Glomerular visceral epithelial cell (primary cell): ENCODE measurements at regions not wholly inside any gene's neighbourhood (a gene's known extent, or its start where the extent isn't known, plus 50 kb on each side); places are given as distances from the start of the nearest gene placed in this dataset.

Source experiments
- DNase-seq: peaks from one replicate; pipeline ENCODE4 v3.0.0-alpha.2; 2016; ENCODE audit errors: extremely low spot score

DNA sequence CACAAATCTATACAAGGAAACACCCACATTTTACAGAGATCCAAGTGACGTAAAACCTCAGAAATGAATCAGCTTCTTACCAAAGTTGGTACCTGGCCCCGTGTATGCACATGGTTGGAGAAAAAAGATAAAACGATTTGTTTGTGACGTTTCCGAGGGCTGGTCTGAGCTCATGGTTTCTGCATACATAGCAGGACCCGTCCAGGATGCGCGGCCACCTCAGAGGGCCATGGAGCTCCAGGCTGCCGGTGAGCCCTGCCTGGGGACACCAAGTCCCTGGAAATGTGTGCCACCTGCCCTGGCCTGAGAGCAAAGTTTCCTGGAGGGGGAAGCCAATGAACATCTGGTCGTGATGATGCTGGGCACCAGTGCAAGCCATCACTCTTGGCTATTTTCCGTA lies 402.6 kb upstream of the MKI67 start:
- DNase-seq = no peak

DNA sequence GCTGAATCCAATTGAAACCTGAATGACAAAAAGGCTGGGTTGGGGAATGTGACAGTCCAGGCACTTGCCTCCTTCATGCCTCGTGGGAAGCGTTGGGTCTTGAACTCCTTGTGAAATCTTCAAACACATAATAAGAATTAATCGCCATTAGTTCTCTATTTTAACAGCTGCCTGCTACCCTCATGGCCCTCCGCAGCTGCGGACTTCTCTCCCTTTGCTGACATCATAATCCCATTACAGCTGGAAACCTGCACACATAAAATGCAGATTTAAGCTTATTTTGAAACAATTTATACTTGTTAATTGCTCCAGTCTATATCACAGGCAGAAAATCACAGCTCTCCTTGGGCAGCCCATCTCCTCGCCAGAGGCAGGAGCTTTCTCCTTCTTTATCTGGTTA lies 403.0 kb upstream of the MKI67 start:
- no peak for DNase-seq

DNA sequence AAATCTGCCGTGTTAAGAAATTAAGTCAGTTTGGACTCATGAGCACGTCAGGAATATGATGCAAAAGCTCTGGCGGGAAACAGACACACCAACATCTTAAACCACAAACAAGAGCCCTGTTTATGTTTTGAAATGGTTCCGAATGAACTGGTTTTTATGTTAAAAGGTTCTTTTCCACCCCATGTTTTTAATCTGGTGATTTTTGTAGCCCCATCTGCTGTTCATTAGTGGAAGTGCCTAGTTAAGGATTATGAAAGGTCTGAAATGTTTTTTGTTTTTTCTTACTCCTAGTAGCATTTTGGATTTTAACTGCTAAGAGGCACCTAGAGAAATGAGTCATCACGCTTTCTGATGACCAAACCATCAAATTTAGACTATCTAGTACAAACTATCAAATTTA lies 404.1 kb upstream of the MKI67 start:
- DNase-seq = no peak

DNA sequence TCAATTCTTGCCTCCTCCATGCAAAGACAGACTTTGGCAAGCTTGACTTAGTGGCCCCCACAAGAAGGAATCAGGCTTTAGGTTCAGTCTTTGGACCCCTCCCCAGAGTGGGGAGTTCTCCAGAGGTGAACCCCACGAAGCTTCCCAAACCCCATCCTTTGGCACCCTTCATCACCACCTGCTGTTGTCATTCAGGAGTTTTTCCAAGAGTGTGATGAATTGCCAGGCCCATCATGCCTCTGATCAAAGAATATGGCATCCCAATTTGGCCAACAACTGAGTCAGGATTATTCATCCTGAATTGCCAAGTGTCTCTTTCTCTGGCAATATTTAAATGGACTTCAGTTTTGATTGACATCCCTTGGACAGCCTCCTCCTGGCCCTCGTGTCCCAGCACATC lies 404.7 kb upstream of the MKI67 start:
- DNase-seq = no peak

DNA sequence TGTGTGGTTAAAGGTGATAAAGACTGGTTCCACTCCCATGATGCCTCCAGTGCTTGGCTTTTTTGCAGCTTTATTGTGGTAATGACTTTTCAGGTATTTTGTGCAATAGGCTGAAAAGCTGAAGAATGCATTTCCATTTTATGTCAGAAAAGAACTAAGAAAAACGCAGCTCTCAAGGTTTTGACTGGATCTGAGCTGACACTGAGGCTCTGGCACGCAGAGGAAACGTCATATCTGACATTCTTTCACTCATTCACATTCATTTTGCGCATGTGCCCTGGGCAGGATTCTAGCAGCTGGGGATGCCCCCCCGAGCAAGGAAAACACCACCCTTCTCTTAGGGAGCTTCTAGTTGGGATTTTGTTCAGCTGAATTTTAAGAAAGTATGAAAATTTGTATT lies 408.5 kb upstream of the MKI67 start:
- DNase-seq = no peak

DNA sequence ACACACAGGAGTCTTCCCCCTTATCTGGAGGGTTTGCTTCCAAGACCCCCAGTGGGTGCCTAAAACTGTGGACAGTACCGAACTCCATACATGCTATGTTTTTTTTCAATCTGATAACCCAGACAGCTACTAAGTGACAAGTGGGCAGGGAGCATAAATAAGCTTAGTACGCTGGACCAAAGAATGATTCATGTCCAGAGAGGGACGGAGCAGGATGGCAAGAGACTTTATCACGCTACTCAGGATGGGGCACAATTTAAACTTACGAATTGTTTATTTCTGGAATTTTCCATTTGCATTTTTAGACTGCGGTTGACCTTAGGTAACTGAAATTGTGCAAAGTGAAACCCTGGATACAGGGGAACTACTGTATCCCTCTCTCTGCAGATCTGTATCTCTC lies 410.0 kb upstream of the MKI67 start:
- no peak for DNase-seq

DNA sequence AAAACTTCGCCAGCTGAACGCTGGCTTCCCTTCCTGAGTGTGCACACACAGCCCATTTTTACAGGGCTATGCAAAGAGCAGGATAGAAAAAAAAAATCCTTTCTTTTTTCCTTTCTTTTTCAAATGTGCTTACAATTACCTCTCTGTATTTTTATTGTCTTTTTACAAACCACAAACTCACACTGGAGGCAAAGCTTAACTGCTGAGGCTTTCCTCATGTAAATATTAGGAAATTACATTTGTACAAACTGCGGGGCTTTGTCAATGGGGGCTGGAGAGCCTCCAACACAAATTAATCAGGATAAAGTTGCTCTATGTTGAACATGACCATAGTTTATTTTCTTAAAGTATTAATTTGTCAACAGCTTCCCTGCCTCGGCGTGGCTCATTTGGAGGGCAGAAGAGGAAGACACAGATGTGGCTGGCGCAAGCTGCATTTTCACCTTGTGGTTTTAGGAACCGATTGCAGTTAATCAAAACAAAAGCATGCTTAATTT lies 411.7 kb upstream of the MKI67 start:
- no peak for DNase-seq

DNA sequence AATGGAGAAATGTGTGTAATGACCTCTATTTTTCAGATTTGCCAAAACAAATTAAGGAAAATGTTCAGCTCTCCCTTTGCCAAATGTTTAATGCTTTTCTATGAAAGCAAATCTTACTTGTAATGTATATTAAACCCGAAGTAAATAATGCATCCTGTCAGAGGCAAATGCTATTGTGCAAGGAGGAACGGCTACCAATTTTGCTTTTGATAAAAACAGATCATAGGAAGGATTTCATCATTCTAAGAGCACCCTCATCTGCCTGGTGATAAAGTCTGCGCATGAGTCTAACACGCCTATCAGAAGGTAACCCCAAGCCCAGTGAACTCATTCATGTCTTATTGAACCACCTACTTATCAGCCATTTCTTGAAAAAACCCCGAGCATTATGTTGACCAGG lies 412.4 kb upstream of the MKI67 start:
- no peak for DNase-seq

DNA sequence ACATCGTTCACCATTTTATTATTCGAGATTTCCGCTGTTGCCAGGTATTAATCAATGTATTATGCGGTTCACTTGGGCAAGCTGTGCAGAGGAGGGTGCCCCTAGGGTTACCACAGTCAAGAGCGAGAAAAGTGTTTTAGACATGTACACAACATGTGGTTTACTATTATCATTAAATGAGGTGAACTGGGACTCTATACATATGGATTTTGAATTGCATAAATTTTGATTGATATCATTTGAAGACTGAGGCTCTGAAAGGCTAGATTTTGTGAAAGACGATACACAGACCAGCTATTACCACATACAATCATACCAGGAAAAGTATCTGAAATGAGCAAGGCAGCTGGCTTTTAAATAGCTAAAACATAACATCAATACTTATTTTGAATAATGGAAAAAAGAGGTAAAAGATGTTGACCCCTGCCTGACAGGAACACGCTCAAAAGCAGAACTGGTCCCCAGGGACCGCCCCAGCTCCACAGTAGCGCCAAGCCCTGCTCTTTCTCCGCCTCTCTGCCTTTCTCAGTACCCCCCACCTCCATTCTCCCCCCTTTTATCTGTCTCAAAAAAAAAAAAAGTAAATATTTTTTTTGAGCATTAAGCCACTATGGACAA lies 413.4 kb upstream of the MKI67 start:
- no peak for DNase-seq

DNA sequence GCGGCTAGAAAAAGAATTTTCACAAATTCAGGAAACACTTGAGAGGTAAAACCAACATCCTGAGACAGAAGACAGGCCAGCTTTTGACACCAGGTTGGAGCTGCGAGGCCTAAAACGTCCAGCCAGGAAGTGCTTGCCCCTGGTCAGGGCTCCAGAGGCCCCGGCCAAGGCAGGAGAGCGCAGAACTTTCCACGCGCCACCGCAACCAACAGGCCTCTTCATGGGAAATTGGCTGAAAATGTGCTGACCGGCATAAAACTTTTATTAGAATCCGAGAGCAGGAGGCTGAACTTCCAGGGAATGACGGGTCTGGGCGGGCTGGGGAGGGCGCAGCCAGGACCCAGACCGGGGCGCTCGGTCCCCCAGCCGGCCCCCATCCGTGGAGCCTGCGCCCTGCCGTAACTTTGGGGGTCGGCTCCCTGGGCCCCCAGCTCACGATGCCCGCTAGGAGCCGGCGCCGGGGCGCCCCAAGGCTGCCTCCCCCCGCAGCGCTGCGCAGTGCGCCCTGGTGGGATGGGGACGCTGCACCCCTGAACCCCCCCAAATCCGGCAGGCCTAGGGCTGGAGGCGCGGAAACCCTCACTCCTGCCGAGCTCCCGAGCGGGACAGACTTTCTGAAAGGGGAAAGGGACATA lies 414.0 kb upstream of the MKI67 start:
- DNase-seq = no peak

DNA sequence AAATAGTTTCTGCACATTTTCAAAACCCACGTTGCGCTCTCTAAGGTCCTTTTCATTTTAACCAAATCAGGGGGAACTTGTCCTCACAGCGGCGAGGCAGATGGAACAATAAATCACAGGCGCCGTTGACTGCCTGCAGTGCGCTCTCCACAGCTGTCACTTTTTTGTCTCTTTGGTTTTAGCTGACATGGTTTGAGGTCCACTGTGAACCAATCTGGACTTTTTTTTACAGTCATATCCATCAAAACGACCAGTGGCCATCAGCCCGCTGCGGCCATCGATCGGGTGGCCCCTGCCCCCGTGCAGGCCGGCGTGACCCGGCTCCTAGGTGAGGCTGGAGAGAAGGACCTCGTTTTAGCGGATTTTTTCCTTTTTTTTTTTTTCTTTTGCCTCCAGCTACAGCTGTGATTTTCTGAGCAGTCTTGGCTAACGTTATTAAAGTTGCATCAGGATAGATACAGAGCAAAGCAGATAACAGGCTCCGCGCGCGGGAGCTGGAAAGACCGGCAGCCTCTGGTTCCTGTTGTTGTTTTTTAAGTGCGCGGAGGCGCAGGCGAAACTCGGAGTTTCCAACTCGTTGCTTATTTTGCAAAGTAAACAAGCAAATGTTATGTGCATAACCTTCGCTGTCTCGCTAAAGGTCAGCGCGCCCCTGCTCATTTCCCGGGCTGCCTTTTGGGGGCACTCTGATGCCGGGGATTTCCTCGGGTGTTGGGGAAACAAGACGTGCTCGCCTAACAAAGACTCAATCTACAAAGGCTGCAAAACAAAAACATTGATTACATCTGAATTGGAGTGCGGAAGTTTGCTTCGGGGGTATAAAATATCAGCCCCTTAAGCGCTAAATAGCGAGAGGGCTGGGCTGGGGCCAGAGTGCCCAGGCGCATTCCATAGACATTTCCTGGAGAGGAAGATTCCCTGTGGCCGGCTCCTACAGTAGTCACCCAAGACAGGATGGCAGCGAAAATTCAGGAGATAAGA lies 414.8 kb upstream of the MKI67 start:
- DNase-seq = no peak

DNA sequence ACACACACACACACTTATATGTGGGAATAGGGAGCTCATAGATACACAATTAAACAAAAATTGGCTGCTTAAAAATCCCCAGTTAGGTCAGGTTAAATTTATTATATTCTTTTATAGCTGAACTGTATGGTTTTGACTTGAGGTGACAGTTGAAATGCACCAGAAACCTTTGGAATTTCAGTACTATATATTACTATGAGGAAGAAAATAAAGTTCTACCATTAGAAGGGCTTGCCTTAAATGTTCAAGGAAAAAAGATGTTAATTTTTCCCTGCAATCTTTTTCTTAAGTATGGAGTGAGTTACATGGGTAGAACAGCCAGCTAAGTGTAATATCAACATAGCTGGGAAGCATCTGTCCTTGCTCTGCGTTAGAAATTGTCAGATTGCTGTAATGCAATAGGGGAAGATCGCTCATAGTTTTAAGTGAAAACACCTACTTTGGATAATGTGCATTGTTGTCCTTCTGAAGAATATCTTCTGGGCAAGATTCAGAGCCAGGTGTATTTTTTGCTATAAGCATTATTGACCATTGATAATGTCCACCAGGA lies 415.8 kb upstream of the MKI67 start:
- DNase-seq = no peak

DNA sequence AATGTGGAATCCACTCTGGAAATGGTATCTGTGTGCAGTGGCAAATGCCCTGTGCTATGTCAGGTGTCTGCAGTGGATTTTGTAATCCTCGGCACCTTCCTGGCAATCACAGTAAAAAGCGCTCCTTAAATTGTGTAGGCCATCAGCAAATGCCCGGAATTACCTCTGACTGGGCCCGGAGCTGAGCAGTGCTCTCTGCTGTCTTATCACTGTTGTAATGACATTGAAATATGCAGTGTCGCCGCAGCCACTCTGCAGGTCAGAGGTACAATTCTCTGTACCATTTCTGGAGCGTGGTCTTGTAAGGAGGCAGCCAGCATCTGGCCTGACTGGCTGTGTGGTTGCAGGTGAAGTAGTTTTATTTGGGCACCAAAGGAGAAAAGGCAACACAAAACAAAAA lies 416.4 kb upstream of the MKI67 start:
- DNase-seq = no peak

DNA sequence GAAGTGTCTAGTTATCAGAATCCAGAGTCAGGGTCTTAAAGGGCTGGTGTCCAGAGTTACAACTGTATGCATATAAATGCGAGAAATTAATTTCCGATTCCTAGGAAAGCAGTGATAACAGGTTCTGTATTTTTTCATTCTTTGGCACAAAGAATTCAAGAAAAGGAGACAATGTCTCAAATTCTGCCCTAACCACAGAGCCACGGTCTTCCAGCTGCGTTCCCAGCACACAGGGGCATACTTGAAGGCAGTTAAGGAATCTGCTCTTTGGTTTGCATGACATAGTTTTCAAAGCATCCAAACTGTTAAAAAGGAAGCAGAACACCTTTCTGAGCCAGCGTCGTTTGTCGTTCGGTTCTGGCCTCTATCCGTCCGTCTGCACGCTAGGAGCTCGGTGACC lies 416.9 kb upstream of the MKI67 start:
- DNase-seq = no peak

DNA sequence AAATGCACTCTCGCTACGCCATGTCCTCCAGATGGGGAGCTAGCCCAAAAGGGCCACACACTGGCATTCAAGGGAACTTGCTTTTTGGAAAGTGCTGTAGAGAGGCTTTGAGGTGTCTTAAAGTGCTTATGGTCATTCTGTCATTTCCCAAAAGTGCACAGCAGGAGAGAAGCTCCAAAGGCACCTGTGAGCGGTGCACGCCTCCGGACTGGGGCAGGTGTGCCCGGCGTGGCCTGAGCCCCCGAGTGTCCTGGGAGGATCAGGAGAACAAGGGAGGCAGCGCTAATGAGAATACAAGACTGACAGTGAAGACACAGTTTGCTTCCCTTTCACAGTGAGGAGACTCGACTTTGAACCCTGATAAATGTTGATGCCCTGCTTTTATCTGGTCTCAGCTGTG lies 419.0 kb upstream of the MKI67 start:
- no peak for DNase-seq

DNA sequence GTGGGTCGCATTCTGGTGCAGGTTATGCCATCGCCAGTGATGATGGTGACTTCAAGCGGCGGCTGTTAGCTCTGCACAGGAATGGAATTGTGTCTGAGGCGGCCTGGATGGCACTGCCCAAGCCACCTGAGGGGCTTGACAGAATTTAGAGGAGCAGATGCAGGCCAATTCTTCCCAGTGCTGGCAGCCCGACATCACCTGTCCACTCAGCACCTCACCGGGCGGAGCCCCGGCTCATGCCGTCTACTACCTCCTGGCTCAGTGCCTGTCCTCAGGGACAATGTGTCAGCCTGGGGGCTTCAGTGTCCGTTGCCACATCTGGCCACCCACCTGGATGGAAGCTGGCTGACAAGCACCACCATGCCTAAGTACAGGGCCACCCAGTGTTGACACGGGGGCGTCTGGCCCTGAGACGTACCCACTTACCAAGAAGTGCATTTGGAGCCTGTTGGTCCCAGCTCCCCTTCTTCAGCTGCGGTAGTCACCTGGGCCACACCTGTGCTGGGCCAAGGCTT lies 420.5 kb upstream of the MKI67 start:
- DNase-seq = no peak

DNA sequence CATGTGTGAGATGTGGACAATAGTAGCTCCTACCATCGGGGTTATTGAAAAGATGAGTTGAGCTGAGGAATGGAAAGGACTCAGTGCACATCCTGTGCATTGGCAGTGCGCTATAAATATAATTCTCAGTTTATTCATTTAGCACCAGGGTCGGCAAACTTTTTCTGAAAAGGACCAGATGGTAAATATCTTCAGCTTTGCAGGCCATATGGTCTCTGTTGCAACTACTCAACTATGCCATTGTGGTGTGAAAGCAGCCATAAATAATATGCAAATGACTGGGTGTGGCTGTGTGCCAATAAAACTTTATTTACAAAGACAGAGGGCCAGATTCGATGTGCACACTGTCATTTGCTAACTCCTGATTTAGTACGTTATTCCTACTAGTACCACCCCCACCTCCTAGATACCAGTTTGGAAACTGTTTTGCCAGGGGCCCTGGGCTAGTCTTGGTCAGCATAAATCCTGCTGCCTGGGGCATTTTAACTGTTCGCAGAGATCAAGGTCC lies 422.9 kb upstream of the MKI67 start:
- no peak for DNase-seq

DNA sequence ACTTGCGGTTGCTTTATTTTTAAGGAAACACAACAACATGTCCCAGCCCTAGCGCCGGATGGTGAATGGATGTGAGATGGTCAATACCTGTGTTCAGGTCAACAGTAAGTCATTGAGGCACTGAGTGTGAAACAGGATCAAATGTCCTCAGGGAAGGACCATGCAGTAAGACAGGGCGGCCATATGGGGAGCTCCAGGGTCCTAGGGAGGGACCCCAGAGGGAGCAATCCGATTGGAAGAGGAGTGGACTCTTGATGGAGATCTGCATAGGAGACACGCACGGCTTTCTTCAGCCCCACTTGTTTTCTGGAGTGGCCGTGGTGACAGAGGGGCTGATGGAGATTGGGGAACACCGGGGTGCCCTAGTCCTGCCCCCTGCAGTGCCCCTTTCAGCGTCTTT lies 423.8 kb upstream of the MKI67 start:
- DNase-seq = no peak

DNA sequence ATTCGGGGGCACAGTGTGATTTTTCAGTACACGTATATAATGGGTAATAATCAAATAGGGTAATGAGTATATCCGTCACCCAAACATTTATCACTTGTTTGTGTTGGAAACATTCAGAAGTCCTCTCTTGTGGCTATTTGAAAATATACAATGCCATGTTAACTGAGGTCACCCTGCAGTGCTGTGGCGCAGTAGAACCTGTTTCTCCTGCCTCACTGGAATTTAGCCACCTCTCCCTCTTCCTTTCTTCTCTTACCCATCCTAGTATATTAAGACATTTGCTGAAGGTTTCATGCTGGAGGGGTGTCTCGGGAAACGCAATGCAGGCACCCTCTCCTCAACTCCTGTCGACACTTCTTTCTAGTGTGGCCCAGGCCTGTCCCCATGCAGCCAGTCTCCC lies 425.3 kb upstream of the MKI67 start:
- no peak for DNase-seq

DNA sequence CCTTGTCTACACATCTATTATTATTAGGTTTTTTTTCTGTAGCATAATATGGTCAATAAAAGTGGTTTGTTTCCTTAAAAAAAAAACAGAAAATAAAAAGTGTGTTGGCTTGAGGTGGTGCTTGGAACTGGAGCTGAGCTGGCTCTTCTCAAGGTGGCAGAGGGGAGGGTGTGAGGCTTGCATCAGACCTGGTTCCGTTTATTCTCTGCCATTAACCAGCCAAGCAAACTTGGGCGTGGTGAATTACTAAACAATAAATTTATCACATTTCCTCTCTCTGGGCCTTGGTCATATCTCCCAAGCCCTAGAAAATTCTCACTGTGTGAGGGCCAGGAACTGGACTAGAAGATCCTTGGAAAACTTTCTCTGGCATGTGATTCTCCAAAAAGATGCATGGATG lies 427.5 kb upstream of the MKI67 start:
- no peak for DNase-seq

DNA sequence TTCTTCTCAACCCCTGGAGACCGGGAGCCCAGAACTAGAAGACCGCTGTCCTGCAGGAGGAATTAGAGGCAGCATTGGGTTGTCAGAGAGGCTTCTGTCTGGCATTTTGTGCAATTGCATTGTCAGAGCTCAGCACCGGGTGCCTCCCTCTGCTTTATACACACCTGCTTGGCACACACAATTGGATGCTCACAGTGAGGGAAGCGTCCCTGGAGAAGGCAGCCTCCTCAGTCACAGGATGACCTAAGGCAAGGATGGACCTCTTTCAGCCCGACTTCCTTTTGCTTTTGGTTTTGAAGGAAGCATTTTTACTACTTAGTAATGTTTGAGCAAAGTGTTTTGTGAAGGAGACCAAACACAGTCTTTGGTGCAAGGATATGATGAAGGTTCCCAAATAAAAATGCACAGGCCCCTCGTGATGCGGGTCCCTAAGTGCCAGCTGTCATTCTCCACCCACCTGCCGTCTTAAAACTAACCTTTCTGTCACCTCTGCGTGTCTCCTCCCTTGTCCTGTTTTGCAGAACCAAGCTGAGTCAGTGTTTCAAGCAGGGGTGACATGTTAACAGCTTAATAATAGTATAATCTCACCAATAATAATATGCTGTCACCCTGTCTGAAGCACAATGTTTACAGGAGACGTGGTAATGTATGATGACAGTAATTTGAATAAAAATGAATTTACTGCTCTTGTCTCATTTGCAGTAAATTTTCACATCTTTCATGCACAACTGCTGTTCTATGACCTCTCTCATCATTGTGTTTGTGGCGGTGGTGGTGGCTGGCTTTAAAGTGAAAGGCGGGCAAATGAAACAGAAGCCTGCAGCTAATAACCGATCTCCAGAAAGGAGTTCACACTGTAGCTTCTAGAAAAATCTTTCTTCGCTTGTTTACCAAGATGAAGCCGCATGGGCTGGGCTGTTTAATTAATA lies 430.2 kb upstream of the MKI67 start:
- no peak for DNase-seq
